NCI-H1417 treated with DMSO at 0.1 percent for 48 hours (cell line): ENCODE measurements at regions not wholly inside any gene's neighbourhood (a gene's known extent, or its start where the extent isn't known, plus 50 kb on each side); places are given as distances from the start of the nearest gene placed in this dataset.

Experiments
- DNase-seq: peaks from one replicate; lab custom pipeline; 2025; lab: John Stamatoyannopoulos, UW

DNA sequence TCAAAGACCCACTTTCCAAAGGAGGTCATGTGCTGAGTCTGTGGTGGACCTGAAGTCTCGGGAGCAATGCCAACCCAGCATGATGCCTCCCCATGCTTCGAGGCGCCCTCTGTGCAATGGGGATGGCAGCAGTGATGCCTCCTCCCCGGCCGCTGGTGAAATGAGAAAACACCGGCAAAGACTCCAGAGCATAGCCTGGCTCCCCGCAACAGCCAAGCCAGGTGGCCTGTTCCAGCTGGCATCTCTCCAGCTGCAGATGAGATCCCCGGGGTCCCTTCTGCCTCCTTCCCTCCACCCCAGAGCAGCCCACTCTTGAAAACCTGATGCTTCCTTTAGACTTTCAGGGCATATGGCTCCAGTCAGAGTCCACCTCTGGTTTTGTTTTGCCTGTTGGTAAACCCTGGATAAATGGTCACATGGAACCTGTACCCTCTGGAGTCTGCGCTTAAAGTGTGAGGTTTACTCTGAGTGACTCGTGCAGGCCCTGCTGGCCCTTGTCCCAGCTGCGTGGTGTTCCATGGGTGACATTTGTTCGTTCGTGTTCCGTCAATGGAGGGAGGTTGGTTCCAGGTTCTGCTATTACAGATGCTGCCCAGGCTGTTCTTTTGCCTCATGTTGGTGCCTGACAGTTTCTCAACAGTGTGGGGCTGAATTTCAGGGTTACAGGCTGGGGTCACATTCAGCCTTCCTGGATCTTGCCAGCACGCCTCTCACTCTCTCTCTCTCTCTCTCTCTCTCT is 181.8 kb upstream of the CIBAR2 start:
- DNase-seq = no peak

DNA sequence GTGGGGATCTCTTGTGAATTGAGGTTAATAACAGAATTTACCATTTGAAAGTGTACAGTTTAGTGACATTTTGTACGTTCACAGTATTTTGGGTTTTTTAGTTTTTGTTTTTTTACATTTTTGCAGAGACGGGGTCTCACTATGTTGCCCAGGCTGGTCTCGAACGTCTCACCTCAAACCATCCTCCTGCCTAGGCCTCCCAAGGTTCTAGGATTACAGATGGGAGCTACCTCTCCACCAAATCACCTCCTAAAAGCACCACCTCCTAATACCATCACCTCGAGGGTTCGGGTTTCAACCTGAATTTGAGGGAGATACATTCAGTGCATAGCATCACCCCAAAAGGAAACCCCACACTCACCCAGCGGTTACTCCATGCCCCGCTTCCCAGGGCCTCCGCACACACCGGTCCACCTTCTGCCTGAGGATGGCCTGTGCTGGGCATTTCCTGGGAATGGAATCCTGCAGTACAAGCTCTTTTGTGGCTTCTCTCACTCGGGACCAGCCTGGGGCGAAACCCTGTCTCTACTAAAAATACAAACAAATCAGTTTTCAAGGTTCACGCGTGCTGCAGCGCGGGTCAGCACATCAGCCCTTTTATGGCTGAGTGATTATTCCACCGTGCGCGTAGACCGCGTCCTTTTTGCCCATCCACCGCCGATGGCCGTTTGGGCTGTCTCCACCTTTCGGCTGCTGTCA is 182.7 kb upstream of the CIBAR2 start:
- no peak for DNase-seq

DNA sequence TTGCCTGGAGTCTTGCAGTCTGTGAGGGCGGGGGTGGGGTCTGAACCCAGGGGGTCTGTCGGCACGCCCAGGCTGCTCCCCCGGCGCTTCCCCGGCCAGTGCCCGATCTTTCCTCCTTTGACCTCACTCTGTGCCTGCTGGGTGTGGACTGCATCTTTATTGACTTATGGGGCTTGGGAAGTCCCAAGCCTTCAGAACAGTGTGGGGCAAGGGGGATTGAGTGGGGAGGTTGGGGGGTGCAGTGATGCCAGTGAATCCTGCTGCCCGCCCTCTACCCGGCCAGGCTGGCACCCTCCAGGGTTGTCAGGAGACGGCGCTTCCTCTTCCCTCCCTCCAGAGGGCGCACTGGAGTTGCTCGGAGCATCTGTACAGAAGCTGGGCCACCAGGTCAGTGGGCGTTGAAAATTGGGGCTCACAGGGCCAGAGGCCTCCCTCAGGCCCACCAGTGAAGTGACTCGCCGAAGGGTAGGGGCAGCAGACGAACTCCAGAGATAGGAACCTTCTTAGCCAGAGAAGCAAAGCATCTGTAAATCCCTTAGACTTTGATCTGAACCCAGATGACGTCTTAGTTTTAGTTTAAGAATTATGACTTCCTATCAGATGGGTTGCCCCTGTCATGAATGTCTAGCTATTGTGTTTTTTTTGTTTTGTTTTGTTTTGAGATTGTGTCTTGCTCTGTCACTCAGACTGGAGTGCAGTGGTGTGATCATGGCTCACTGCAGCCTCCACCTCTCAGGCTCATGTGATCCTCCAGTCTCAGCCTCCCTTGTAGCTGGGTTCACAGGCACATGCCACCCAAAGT is 184.8 kb upstream of the CIBAR2 start:
- DNase-seq = no peak

DNA sequence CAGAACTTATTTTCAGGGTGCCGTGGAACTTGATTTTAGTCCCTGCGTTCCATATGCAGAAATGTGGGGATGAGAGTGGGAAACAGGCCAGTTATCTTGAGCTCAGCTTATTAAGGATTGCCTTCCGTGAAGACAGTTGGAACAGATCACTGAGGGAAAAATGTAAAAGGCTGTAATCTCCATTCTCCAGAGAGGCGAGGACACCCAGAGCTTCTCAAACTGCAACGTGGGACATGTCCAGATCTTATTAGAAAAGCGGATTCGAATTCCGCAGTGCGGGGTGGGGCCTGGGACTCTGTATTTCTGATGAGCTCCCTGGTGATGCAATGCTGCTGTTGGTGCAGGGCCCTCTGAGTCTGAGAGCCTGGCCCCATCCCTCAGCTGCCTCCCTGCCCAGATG is 185.6 kb upstream of the CIBAR2 start:
- DNase-seq = no peak

DNA sequence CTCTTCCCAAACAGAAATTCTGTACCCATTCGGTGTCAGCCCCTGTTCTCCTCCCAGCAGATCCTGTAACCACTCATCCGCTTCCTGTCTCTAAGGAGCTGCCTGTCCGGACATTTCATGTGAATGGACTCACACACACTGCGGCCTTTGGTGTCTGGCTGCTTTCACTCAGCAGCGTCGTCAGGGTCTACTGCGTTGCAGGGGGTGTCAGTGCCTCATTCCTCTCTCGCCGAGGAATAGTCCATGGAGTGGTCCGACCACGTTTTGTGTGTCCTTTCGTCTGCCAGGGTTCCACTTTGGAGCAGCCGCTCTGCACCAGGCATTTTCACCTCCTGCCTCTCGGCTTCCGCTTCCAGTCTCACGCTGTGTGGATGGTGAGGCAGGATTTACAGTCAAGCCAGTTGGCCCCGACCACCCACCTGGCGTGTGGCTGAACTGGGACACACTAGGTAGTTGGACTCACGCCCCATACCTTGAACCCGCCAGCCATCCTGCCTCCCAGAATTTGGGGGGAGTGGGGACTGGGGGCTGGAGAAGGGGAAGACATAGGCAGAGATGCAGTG is 188.2 kb upstream of the CIBAR2 start:
- no peak for DNase-seq

DNA sequence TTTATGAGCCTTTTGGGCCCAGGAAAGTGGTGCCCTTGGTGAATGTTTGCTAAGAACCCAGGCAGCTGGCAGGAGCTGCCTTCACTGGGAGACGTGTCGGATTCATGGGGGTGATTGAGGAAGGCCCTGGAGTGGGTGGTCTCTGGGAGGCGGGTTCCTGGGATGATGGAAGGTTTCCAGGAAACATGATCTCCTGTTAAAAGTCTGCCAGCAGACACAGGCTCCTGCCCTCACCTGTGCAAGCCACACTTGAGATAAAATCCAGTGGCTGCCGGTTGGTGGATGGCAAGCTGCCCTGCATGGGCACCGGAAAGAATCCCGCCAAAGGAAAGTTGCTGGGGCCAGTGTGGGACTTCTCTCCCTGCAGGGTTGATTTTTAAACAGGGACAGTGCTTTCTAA is 189.0 kb upstream of the CIBAR2 start:
- no peak for DNase-seq

DNA sequence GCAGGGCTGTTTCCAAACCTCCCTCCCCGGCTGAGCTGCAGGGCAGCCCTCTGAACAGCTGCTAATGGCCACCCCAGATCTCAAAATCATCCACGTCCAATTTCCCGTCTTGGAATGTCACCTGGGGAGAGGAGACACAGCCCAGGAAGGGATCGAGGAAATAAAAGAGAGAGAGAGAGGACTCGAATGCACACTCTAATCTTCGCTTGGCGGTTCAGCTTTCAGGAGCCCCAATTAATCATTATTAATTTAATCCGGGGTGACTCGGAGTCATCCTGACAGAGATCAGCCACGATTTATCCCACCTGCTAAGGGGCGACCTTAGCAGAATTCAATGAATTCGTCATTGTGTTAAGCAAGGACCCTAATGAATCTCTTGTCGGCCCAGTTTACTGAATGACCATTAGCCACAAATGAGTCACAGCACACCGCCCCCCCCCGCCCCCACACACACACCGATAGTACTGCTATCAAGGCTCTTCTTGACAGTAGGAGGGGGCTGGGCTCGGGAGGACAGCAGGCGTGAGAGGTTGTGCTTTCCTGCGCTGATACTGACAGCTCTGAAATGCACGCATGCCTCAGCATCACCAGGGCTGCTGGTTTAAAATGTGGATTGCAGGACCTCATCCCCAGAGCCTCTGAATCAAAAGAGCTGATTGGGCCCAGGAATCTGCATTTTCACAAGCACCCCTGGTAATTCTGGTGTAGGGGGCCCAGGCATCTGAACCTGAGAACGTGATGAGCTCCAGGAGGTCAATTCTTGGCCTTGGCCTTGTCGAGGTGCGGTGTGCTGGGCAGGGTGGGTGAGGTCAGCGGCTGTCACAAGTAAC is 190.0 kb upstream of the CIBAR2 start:
- no peak for DNase-seq

DNA sequence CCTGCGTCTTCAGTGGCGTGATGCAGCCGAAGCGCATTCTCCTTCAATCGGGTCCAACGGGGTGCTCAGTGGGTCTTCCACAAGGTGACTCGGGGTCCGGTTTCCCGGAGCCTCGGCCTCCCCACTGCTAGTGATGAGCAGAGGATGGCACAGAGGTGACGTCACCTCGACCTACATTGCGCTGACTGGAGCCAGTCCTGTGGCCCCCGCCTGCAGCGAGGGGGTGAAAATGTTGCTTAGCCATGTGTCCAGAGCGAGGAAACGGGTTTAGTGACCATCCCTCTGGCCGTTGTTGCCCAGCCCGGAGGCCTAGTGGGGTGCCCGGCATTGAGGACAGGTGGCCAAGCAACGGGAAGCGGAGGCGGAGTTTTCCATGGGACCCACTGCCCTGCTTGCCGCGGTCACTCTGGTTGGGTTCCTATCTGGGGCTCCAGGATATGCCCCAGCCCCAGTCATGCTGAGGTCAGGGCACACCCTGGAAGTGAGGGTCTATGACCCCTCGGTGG is 190.6 kb upstream of the CIBAR2 start:
- no peak for DNase-seq

DNA sequence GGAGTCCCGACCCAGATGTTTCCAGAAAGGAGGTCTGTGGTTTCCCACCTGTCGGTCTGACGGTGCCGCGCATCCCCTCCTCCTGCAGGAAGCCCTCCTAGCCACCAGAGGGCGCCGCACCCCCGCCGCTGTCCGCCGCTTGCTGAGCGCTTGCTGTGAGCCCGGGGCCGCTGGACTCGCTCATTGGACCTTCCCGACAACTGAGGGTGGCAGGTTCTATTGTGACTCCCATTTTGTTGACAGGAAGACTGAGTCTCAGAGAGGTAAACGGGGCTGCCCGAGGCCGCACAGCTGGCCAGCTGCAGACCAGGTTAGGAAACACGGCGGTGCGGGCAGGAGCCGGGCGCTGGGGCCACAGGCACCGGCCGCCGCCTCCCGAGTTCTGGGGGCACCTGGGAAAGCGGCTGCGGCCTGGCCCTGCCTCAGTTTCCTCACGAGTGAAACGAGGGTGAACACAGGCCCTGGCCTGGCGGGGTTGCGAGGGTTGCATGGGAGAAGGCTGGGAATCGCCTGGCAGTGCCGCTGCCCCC is 191.1 kb upstream of the CIBAR2 start:
- no peak for DNase-seq

DNA sequence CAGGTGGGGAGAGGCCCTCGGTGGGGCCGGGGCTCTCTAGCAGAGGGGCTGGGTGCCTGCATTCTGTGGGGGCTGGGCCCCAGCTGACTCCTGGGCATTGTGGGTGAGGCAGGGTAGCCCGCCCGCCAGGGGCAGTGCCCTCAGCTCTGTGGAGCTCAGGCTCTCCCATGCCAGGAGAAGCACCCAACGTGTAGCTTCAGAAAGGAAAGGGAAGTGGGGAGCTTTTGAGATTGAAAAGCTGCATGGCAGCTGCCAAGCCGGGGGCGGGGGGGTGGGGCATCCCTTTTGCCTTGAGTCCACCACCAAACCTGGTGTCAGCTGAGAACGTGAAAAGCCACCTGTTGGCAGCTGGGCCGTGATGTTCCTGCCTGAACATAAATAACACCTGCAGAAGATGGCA is 192.1 kb upstream of the CIBAR2 start:
- no peak for DNase-seq

DNA sequence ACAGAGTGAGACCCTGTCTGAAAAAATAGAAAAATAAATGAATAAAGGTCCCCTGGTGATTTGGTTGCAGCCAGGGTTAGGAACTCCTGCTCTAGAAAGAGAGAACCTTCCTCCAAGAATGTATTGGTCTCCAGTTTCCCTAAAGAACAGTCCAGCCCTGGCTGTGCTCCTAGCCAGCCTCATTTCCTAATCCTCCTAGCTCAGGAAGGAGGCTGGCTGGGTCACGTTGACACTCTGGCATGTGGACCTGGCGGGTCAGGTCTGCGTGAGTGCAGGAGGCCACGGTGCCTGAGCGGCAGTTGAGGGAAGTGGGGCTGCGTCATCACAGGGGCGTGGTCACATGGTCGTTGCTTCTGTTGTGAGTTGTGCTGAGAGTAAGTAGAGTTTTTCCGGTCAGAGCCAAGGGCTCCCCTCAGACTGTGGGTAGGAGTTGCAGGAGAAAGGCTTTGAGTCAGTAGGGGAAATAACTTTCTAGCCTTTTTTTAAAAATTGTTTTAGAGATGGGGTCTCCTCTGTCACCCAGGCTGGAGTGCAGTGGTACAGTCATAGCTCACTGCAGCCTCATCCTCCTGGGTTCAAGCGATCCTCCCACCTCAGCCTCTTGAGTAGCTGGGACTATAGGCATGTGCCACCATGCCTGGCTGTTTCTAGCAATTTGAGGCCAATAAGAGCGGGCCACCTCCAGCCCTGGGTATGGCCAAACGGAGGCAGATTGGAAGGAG is 194.0 kb upstream of the CIBAR2 start:
- DNase-seq = no peak

DNA sequence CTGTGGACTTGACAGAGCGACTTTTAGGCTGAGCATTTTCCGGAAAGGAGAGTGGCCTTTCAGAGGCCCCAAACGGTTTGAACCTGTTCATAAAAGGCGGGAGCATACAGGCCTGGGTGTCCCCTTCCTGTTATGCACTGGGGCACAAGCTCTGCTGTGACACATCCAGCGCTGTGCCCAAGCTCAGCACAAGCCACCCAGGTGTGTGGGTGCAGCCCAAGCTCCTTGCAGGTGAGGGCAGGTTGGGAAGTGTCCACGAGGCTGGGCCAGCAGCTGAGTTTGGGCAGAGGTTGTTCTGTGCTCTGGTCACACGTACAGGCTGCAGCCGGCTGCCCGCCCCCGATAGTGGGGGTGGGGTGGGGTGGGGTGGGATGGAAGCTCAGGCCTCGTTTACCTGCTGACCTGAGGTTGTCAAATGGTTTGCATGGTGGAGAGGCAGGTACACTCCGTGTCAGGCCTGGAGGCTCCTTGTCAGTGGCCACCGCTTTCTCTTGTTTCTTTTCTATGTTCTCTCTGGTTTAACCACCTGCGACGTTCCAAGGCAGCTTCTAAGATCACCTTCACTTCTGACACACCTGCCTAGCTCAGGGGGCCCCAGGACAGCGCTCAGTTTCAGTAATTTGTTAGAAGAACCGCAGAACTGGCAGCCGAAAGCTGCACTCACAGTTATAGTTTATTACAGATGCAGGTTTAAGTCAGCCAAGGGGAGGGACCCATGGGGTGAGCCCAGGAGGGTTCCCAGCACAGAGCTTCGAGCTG is 194.7 kb upstream of the CIBAR2 start:
- no peak for DNase-seq

DNA sequence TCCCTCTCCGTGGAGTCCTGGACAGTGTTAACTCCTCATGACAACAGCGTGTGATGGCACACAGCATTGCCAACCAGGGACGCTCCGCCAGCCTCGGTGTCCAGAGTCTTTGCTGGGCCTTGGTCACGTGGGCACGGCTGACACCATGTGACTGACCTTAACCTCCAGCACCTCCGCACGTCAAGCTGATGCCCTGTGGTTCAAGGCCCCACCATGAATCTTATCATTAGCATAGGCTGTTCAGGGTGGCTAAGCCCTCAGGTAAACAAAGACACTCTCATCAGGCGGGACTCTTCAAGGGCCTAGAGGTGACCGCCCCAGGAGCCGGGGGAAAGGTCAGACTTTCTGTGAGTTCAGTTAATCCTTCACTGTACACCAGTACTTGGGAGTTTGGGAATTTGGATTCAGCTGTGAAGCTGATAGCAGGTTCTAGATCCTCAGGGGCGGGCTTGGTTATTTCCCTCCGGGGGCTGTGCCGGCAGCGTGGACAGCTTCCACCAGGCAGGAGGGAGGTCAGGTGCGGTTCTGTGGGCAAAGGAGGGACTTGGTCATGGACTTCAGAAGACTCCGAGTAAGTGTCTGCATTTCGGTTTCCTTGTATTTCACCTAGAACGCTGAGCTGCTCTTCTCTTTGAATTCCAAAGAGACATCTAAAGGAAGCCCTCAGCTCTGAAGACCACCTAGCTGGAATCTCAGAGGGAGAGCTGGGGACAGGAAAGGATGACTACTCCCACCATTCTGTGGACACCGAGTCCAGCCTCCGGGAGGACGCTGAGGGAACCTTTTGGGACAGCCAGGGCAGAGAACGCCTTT is 195.5 kb upstream of the CIBAR2 start:
- DNase-seq = no peak

DNA sequence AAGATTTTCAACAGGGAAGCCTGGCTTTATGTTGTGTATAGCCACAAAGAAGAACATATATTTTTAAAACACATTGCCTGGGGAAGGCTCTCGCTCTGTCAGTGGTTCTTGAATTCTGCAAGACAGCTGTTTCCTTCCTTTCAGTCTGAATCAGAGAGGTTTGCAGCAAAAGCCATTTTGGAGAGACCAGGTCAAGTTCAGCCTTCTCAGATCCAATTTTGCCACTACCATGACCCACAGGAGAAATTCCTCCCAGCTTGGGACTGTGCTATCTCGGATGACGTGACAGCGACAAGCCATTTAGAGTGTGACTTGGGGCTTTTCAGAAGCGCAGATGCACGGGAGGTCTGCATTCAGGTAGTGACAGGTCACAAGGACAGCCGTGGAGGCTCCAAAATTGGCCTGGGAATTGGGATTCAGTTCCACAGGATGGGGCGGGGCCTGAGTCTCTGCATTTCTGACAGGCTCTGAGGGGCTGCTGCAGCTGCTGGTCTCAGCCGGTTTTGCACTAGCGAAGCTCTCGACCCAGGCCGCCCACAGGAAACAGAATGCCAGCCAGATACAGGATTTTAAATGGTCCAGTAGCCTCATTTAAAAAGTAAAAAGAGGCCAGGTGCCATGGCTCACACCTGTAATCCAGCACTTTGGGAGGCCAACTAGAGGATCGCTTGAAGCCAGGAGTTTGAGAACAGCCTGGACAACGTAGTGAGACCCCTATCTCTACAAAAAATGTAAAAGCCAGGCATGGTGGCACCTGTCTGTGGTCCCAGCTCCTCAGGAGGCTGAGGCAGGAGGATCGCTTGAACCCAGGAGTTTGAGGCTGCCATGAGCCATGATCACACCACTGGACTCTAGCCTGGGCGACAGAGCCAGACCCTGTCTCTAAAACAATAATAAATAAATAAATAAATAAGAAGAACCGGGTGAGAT is 196.6 kb upstream of the CIBAR2 start:
- DNase-seq = no peak

DNA sequence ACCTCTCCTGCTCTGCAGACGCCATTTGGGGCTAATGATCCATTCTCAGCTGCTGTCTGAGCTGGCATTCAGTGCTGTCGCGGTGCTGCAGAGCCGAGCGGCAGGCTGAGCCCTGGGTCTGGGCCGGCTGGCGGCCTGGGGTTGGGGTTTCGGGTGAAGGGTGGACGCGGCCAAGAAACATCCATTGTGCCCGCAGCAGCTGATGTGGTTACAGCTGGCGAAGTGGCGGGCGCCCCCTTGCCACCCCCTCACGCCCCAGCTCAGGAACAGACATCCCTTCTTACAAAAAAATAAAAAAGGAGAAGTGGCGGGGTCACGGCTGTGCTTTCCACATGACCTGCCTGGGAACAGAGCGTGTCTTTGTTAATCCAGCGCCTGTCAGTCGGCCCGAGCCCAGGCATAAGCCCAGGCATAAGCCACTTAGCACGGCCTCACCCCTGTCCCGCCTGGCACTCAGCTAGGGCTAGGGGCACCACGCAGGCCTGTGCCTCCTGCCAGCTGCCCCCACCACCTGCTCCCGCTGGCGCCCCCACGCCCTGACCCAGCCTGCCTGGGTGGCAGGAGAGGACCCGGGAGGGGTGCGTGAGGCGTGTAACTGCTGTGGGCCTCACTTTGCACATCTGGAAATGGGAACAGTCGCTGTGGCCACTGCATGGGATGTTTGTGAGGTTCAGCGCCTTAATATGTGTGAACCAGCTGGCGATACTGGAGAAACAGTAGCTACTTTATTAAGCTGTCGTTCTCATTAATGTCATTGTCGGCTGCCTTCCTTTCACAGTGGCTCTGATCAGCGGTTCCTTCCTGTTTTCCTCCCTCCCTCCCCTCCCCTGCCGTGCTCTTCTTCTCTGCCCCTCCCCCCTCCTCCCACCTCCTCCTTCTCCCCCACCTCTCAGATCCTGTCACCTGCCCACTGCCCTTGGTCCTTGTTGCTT is 197.7 kb upstream of the CIBAR2 start:
- no peak for DNase-seq

DNA sequence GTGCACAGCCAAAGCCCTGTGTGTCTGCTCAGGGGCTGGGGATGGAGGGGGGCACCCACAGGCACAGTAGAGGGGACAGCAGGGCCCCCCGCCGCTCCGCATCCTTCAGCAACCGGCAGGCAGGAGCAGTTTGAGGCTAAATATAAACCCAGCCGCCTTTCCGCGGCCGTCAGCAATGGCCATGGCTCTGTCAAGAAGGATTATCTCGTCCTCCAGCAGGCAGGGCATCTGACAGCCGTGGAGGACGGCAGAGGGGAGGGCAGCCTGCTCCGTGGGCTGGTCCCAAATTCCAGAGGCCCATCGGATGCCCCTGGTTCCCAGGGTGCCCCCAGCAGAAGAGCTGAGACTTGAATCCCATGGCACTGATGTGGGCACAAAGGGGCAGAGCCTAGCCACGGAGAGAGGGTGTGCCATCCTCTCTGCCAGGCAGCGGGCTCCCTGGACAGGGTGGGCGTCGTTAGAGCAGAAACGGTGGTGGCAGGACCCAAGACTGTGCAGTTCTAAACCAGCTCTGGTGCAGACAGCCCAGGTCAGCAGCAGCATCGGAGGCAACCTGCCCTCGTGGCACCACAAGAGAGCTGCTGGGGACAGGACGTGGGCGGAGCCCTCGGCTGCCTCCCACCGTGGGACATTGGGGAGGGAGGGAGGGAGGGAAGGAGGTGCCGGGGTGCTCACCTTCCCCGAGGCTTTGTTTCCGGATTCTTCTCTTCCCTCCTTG is 198.8 kb upstream of the CIBAR2 start:
- DNase-seq = no peak
